ENCODE measurements at regions not wholly inside any gene's neighbourhood (a gene's known extent, or its start where the extent isn't known, plus 50 kb on each side); places are given as distances from the start of the nearest gene placed in this dataset.

GRCh38 chr3:44079916-44080315 is 161.8 kb upstream of the TOPAZ1 start:
- TF ChIP-seq POLR2AphosphoS5 (IDR thresholded peaks at IDR 0.05) = no peak
- no peak for TF ChIP-seq CTCF (IDR thresholded peaks at IDR 0.05)

Data from stomach (tissue), 4 donors.